Endothelial cell of umbilical vein (primary cell): ENCODE measurements at regions not wholly inside any gene's neighbourhood (a gene's known extent, or its start where the extent isn't known, plus 50 kb on each side); places are given as distances from the start of the nearest gene placed in this dataset.

Experiments used
- BruUV-seq: library from RNA; stranded (reverse); fragments of 400-500 nt; replicated peaks from 2 replicates; lab custom pipeline; 2021; lab: Mats Ljungman, UMichigan
- CTCF ChIA-PET: fragments of 300-600, 350-600 bp; sonication (Branson Sonifier 250); formaldehyde crosslinking; loops from one replicate; lab custom pipeline; 2021; ENCODE audit warnings: antibody characterized with exemption, inconsistent platforms; lab: Charles Lee
- POLR2A ChIA-PET: fragments of 300-600, 350-600 bp; sonication (Branson Sonifier 250); formaldehyde crosslinking; loops from one replicate; lab custom pipeline; 2021; ENCODE audit warnings: antibody characterized with exemption, inconsistent platforms; lab: Charles Lee
- DNase-seq: peaks from one replicate; pipeline ENCODE4 v3.0.0-alpha.2; 2011; ENCODE audit warnings: low read depth, low spot score
- FAIRE-seq: peaks from 2 replicates; lab custom pipeline; 2011; peaks lifted over from hg19 to GRCh38; lab: Jason Lieb, UNC
- H2AFZ ChIP-seq: 2 replicates; pipeline ENCODE4 v1.6.0; 2012; ENCODE audit warnings: low read depth, low read length, control low read depth, inconsistent platforms
- H3K27ac ChIP-seq: 2 replicates; pipeline ENCODE4 v1.5.1; 2011; ENCODE audit warnings: low read depth, mild to moderate bottlenecking, control low read depth, low read length, moderate library complexity; ENCODE audit not compliant: insufficient read depth
- H3K27me3 ChIP-seq, 2 experiments: 2 replicates each; pipeline versions ENCODE4 v1.6.0 to v1.6.1; 2011; ENCODE audit warnings: low read length in 2 of 2, mixed read lengths in 1 of 2; ENCODE audit not compliant: control insufficient read depth in 2 of 2, insufficient read depth in 2 of 2
- H3K36me3 ChIP-seq, 2 experiments: 2 replicates in 1 of 2; 3 replicates in 1 of 2; pipeline ENCODE4 v1.5.1; 2011; ENCODE audit warnings: low read length in 2 of 2, mild to moderate bottlenecking in 1 of 2, moderate library complexity in 1 of 2; ENCODE audit not compliant: control insufficient read depth in 2 of 2, insufficient read depth in 2 of 2; ENCODE audit errors: extremely low read depth in 1 of 2
- H3K4me1 ChIP-seq: 3 replicates; pipeline ENCODE4 v1.5.1; 2011; ENCODE audit warnings: mild to moderate bottlenecking, low read length; ENCODE audit not compliant: control insufficient read depth, insufficient read depth; ENCODE audit errors: extremely low read depth
- H3K4me2 ChIP-seq: 2 replicates; pipeline ENCODE4 v1.6.1; 2011; ENCODE audit warnings: low read length, control low read depth, mixed read lengths; ENCODE audit not compliant: insufficient read depth
- H3K4me3 ChIP-seq, 3 experiments: fragments of 200-600 bp in 1 of 3; sonication (generic), shearing (Covaris generic) in 1 of 3; replicated peaks in 1 of 3; 2 replicates each; pipeline ENCODE4 v1.5.1; 2011 to 2016; ENCODE audit warnings: control low read depth in 3 of 3, low read length in 3 of 3, mild to moderate bottlenecking in 2 of 3, inconsistent platforms in 1 of 3, low read depth in 1 of 3, moderate library complexity in 1 of 3; ENCODE audit not compliant: insufficient read depth in 1 of 3
- H3K79me2 ChIP-seq: 2 replicates; pipeline ENCODE4 v1.6.0; 2012; ENCODE audit warnings: low read length, inconsistent platforms; ENCODE audit not compliant: control insufficient read depth, insufficient read depth
- H3K9ac ChIP-seq: replicated peaks from 2 replicates; pipeline ENCODE3; 2011; ENCODE audit warnings: low read length, control low read depth; ENCODE audit not compliant: insufficient read depth; ENCODE audit errors: extremely low read depth
- H3K9me1 ChIP-seq: replicated peaks from 3 replicates; pipeline ENCODE4 v1.6.0; 2011; ENCODE audit warnings: mild to moderate bottlenecking, low read length; ENCODE audit not compliant: control insufficient read depth, insufficient read depth; ENCODE audit errors: extremely low read depth
- H3K9me3 ChIP-seq: replicated peaks from 2 replicates; pipeline ENCODE4 v1.5.1; 2012; ENCODE audit warnings: low read length, inconsistent platforms; ENCODE audit not compliant: control insufficient read depth, insufficient read depth
- H4K20me1 ChIP-seq: replicated peaks from 2 replicates; pipeline ENCODE3; 2011; ENCODE audit warnings: mild to moderate bottlenecking, low read length; ENCODE audit not compliant: control insufficient read depth, insufficient read depth; ENCODE audit errors: extremely low read depth
- CTCF ChIP-seq, 2 donors: IDR thresholded peaks; 1 replicate in 1 of 2; 2 replicates in 1 of 2; pipeline ENCODE4 v1.5.1; 2011; ENCODE audit warnings: low read length in 2 of 2, mild to moderate bottlenecking in 2 of 2, moderate library complexity in 2 of 2, control low read depth in 1 of 2, inconsistent platforms in 1 of 2, low read depth in 1 of 2; ENCODE audit not compliant: insufficient read depth in 1 of 2; ENCODE audit errors: extremely low read depth in 1 of 2
- EZH2 ChIP-seq: IDR thresholded peaks from 2 replicates; pipeline ENCODE4 v1.6.1; 2012; ENCODE audit warnings: borderline replicate concordance, low read depth, mild to moderate bottlenecking, moderate library complexity, low read length, inconsistent platforms; ENCODE audit not compliant: severe bottlenecking
- FOS ChIP-seq: IDR thresholded peaks from 2 replicates; pipeline ENCODE4 v1.6.1; 2011; ENCODE audit warnings: mild to moderate bottlenecking, low read length, moderate library complexity, borderline replicate concordance; ENCODE audit not compliant: insufficient read depth
- GATA2 ChIP-seq: IDR thresholded peaks from 2 replicates; pipeline ENCODE4 v1.7.0; 2011; ENCODE audit warnings: low read depth, mild to moderate bottlenecking, moderate library complexity, mixed read lengths, low read length; ENCODE audit not compliant: insufficient read length, insufficient read depth
- JUN ChIP-seq: IDR thresholded peaks from 2 replicates; pipeline ENCODE4 v1.6.1; 2011; ENCODE audit warnings: borderline replicate concordance, low read depth; ENCODE audit not compliant: insufficient read length, insufficient read depth
- MAX ChIP-seq: IDR thresholded peaks from 2 replicates; pipeline ENCODE4 v1.6.1; 2011; ENCODE audit not compliant: insufficient read depth, insufficient read length
- MYC ChIP-seq: IDR thresholded peaks from one replicate; pipeline ENCODE4 v1.6.1; 2011; ENCODE audit warnings: mild to moderate bottlenecking, low read depth, low read length
- POLR2A ChIP-seq: IDR thresholded peaks from 2 replicates; pipeline ENCODE4 v1.6.1; 2012; ENCODE audit warnings: low read depth, mild to moderate bottlenecking, control low read depth, low read length
- POLR2AphosphoS5 ChIP-seq: IDR thresholded peaks from 2 replicates; pipeline ENCODE4 v1.6.1; 2012; ENCODE audit warnings: low read depth, mild to moderate bottlenecking, control low read depth, low read length, moderate library complexity; ENCODE audit not compliant: insufficient read depth
- dilution Hi-C: fragments of 300-500 bp; cut with MboI; formaldehyde crosslinking; loops from one replicate; pipeline ENCODE4 v1.15.0; 2019; ENCODE audit warnings: low sequenced_read_pairs; ENCODE audit not compliant: extremely low pct_ligation_motif_present
- intact Hi-C: fragments of 100-400 bp; cut with micrococcal nuclease; formaldehyde crosslinking; loops from one replicate; pipeline ENCODE4 v1.10.0; 2022

- H3K27me3 ChIP-seq = no peaks in the 10 kb centered on the region
- dilution Hi-C loops = no loop called here
- intact Hi-C loops = no loop called here
- H3K36me3 ChIP-seq = no peaks in the 10 kb centered on the region
- H3K4me2 ChIP-seq = no peak overlapping the region
- no peak overlapping the region for H3K27ac ChIP-seq
- CTCF ChIA-PET = no interaction called here
- H2AFZ ChIP-seq = no peak overlapping the region
- H4K20me1 ChIP-seq = no peaks in the 10 kb centered on the region
- DNase-seq (no peak), FAIRE-seq (no peak)
- H3K9ac ChIP-seq = no peak overlapping the region
- POLR2A ChIA-PET = no interaction called here
- H3K9me3 ChIP-seq = no peaks in the 10 kb centered on the region
- no peak overlapping the region for H3K4me3 ChIP-seq
- H3K4me1 ChIP-seq = no peaks in the 10 kb centered on the region
- BruUV-seq = no TSS peak
- H3K9me1 ChIP-seq = no peaks in the 10 kb centered on the region
- TF ChIP-seq CTCF (IDR thresholded peaks at IDR 0.05; ENCODE audit: extremely low read depth in 1 of 2, insufficient read depth in 1 of 2, low read depth in 1 of 2, low read length in 2 of 2) = no peak
- TF ChIP-seq POLR2AphosphoS5 = no peak
- no peak for TF ChIP-seq FOS
- TF ChIP-seq GATA2 = no peak
- no peak for TF ChIP-seq MYC
- no peak for TF ChIP-seq EZH2
- no peak for TF ChIP-seq JUN
- no peak for TF ChIP-seq MAX
- TF ChIP-seq POLR2A = no peak
- no peaks in the 10 kb centered on the region for H3K79me2 ChIP-seq
Observed at GRCh38 chr6:164035900-164036485, 621.5 kb downstream of the QKI start.
